ENCODE measurements at regions not wholly inside any gene's neighbourhood (a gene's known extent, or its start where the extent isn't known, plus 50 kb on each side); places are given as distances from the start of the nearest gene placed in this dataset.

DNA sequence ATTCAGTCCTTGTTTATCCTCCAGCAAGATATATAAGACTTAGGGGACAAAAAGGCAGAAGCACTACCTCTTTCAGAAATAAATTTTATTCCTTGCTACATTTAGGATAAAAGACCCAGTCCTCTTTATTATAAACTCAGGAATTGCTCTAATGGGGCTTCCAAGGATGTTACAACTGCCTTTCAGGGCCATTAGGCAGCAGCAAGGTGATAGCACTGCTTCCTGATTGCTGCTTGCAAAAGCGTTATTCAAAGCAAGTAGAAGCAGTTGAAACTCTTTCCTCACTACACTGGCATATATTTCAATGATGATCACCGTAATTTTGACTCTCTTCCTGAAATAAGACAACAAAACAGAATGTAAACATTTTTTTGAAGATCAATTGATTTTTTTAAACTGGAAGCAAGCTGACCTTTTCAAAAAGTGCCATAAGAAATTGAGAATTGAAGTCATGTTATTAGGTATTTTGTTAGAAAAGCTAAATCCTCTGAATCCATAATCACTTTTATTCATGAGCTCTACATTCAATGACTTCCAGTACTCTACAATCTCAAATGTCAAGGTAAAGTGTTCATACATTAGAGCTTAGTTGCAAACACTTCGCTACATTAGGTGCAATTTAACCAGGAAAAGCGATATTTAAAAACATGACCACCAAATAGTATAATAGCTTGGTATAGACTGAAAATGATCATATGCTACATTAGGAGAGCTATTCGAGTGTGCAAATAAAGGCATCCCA, 233.4 kb upstream of the SYT10 start:
- Mint-ChIP-seq H3K27me3 (ENCODE audit: low read depth in 3 of 3) (peaks cover 0 to 2% (median 0%) of the 10 kb centered on the region in 3 donors), H3K36me3 (peaks cover 0 to 5% (median 0%) of the 10 kb centered on the region in 3 donors), H3K27ac (no peak overlapping the region), H3K9me3 (peaks cover 3 to 18% (median 9%) of the 10 kb centered on the region in 6 donors), H3K4me3 (no peak overlapping the region), H3K4me1 (no peaks in the 10 kb centered on the region)
- no peak for DNase-seq

DNA sequence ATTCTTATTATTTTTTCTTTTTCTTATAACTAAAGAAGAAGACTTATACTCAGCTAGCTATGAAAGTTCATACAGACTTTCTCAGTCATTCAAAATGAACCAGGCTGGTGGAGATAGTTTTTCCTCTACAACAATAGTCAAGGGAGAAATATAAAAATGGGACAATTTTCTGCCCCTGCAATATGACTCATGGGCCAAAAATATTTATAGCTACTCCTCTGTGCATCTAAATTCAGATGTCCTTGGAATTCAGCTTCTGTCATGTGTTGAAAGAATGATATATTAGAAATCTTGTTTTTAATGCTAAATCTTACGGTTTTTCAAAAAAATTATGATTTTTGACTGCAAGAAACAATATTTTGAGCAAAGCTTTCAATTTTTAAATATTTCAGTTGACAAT, 237.2 kb upstream of the SYT10 start:
- H3K27me3 Mint-ChIP-seq (ENCODE audit: low read depth in 3 of 3) = peaks cover 0 to 2% (median 0%) of the 10 kb centered on the region in 3 donors
- no peak overlapping the region for H3K4me3 Mint-ChIP-seq
- H3K4me1 Mint-ChIP-seq = no peaks in the 10 kb centered on the region
- no peaks in the 10 kb centered on the region for H3K36me3 Mint-ChIP-seq
- DNase-seq = no peak
- peaks cover 0 to 20% (median 6%) of the 10 kb centered on the region in 6 donors for H3K9me3 Mint-ChIP-seq
- no peak overlapping the region for H3K27ac Mint-ChIP-seq

- Mint-ChIP-seq H3K4me3 (no peak overlapping the region), H3K9me3 (peaks cover 2 to 16% (median 3%) of the 10 kb centered on the region in 6 donors), H3K27ac (no peak overlapping the region), H3K4me1 (no peaks in the 10 kb centered on the region), H3K36me3 (no peaks in the 10 kb centered on the region), H3K27me3 (ENCODE audit: low read depth in 3 of 3) (peaks cover 0 to 2% (median 0%) of the 10 kb centered on the region in 3 donors)
- no peak for DNase-seq
Observed at GRCh38 chr12:33678221-33678964, 238.8 kb upstream of the SYT10 start.

DNA sequence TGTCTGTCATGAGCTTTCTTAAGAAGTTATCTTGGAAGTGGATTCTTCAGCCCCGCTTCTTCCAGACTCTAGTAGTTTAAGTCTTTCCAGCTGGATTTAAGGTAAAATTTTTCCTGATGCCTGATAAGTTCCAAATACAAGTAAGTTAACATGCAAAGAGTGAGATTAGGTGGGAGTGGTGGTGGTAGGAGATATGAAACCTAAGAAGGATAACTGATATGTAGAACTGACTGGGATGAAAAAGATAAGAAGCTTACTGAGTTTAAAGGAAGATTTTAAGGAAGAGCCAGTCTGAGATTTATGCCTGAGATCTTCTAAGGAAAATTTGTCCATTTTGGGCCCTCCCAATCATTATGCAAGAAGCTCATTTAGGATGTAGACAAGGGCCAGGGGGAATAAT, 250.9 kb upstream of the SYT10 start:
- DNase-seq = no peak
- no peaks in the 10 kb centered on the region for H3K36me3 Mint-ChIP-seq
- H3K4me3 Mint-ChIP-seq = no peak overlapping the region
- H3K9me3 Mint-ChIP-seq = peaks cover 6 to 27% (median 12%) of the 10 kb centered on the region in 6 donors
- H3K27ac Mint-ChIP-seq = no peak overlapping the region
- no peaks in the 10 kb centered on the region for H3K4me1 Mint-ChIP-seq
- H3K27me3 Mint-ChIP-seq (ENCODE audit: low read depth in 3 of 3) = peaks cover 0 to 2% (median 0%) of the 10 kb centered on the region in 3 donors

GRCh38 chr12:33703221-33703620, 263.6 kb upstream of the SYT10 start:
- Mint-ChIP-seq H3K4me1 (no peaks in the 10 kb centered on the region), H3K27me3 (ENCODE audit: low read depth in 3 of 3) (no peaks in the 10 kb centered on the region), H3K27ac (no peak overlapping the region), H3K9me3 (peaks cover 3 to 21% (median 7%) of the 10 kb centered on the region in 6 donors), H3K36me3 (no peaks in the 10 kb centered on the region), H3K4me3 (no peak overlapping the region)
- DNase-seq = no peak

DNA sequence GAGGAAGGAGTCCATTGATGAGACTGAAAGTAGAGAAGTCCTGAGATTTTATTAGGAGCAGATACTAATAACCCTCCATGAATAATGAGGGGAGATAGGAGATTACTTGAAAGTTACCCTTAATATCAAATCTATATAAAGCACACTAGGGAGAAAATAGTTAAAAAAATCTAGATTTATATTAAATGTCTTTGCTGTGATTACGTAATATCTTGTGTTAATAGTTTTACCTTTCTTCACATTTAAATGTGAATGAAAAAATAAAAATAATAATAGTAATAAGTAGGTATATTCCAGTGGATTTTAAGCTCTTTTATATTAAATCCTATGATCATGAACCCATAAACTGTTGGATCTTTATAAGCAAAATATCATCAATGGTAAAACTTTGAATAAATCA, 267.3 kb upstream of the SYT10 start:
- DNase-seq = no peak
- Mint-ChIP-seq H3K27ac (no peak overlapping the region), H3K9me3 (peaks cover 0 to 15% (median 4%) of the 10 kb centered on the region in 6 donors), H3K4me1 (no peaks in the 10 kb centered on the region), H3K4me3 (no peak overlapping the region), H3K27me3 (ENCODE audit: low read depth in 3 of 3) (no peaks in the 10 kb centered on the region), H3K36me3 (no peaks in the 10 kb centered on the region)

DNA sequence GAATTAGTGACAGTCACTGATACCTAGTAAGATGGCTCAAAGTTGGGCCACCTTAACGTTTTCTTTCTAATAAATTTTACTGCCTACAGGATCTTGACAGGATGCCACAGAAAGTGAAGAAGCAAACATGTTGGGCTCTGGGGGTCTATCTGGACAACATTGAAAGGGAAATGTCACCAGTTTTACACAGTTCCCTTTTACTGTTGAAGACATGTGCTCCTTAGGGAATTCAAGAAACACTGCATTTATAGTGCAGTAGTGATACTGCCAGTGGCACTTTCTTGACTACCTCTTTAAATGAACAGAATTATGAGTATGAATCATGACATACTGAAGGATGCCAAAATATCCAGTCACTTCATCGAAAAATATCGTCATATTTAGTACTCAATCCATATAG, 269.3 kb upstream of the SYT10 start:
- H3K27ac Mint-ChIP-seq = no peak overlapping the region
- no peaks in the 10 kb centered on the region for H3K27me3 Mint-ChIP-seq (ENCODE audit: low read depth in 3 of 3)
- H3K9me3 Mint-ChIP-seq = peaks cover 5 to 19% (median 7%) of the 10 kb centered on the region in 6 donors
- H3K36me3 Mint-ChIP-seq = no peaks in the 10 kb centered on the region
- DNase-seq = no peak
- no peak overlapping the region for H3K4me3 Mint-ChIP-seq
- no peaks in the 10 kb centered on the region for H3K4me1 Mint-ChIP-seq

DNA sequence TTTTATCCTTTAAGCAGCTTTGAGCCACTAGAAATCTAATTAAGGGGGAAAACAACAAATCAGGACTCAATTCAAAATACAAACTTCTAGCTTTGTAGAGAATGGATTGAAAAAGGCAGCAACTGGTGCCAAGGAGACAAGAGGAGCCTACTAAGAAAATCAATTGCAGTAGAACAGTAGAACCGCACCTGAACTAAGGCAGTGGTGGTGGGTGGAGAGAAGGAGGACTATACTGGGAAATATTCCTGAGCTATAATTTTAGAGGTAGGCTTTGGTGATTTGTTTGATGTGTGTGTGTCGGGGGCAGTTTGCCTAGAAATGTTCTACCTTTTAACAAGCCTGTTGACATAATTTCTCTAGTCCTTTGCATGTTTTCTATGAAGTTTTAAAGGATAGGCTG, 270.9 kb upstream of the SYT10 start:
- DNase-seq = no peak
- Mint-ChIP-seq H3K27ac (no peak overlapping the region), H3K4me3 (no peak overlapping the region), H3K4me1 (no peaks in the 10 kb centered on the region), H3K36me3 (no peaks in the 10 kb centered on the region), H3K27me3 (ENCODE audit: low read depth in 3 of 3) (no peaks in the 10 kb centered on the region), H3K9me3 (peaks cover 0 to 16% (median 5%) of the 10 kb centered on the region in 6 donors)

DNA sequence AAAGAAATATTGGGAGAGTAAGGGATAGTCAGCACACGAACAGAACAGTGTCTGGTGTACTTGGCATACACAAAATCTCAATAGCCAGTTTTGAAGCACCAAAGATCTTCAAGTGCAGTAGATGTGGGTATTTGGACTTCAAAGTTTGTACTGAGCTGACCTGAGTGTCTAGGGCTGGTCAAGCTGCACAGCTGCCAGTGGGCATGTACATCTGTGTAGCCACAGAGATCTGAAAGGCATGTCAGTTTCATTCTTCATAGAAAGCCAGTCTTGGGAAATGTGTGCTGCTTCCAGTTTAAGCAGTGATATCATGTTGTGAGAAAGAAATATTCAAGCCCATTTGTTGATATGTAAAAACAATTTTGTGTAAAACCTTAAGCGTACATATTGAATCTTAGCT, 279.0 kb upstream of the SYT10 start:
- H3K36me3 Mint-ChIP-seq = no peaks in the 10 kb centered on the region
- DNase-seq = no peak
- H3K27ac Mint-ChIP-seq = no peak overlapping the region
- peaks cover 0 to 4% (median 1%) of the 10 kb centered on the region in 3 donors for H3K27me3 Mint-ChIP-seq (ENCODE audit: low read depth in 3 of 3)
- no peaks in the 10 kb centered on the region for H3K4me1 Mint-ChIP-seq
- peaks cover 3 to 27% (median 9%) of the 10 kb centered on the region in 6 donors for H3K9me3 Mint-ChIP-seq
- no peak overlapping the region for H3K4me3 Mint-ChIP-seq

DNA sequence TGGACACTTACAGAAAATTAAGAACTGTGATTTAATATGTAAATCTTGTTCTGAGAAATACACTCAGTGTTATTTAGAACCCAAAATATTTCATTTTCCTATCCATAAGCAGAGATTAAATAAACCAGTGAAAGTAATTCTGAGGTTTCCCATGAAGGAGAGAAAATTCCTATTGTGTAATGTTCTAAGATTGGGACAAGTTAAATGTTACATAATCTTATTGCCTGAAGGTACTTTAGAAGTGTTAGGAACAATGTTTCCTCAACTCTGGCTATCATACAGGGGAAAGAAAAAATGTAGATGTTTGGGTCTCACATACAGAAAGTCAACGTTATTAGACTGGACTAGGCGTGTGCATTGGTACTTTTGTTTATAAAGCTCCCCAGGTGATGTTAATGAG, 281.9 kb upstream of the SYT10 start:
- Mint-ChIP-seq H3K27me3 (ENCODE audit: low read depth in 3 of 3) (peaks cover 0 to 2% (median 1%) of the 10 kb centered on the region in 3 donors), H3K4me1 (no peaks in the 10 kb centered on the region), H3K27ac (no peak overlapping the region), H3K4me3 (no peak overlapping the region), H3K9me3 (peaks cover 6 to 34% (median 14%) of the 10 kb centered on the region in 6 donors), H3K36me3 (no peaks in the 10 kb centered on the region)
- DNase-seq = no peak

GRCh38 chr12:33724867-33725266, 285.2 kb upstream of the SYT10 start:
- Mint-ChIP-seq H3K36me3 (no peaks in the 10 kb centered on the region), H3K27ac (no peak overlapping the region), H3K4me3 (no peak overlapping the region), H3K9me3 (peaks cover 18 to 42% (median 28%) of the 10 kb centered on the region in 6 donors), H3K4me1 (no peaks in the 10 kb centered on the region), H3K27me3 (ENCODE audit: low read depth in 3 of 3) (no peaks in the 10 kb centered on the region)
- DNase-seq = no peak

GRCh38 chr12:33734871-33735270, 287.4 kb upstream of the ALG10 start:
- peaks cover 0 to 6% (median 0%) of the 10 kb centered on the region in 3 donors for H3K36me3 Mint-ChIP-seq
- no peak for DNase-seq
- no peaks in the 10 kb centered on the region for H3K4me1 Mint-ChIP-seq
- H3K4me3 Mint-ChIP-seq = no peak overlapping the region
- H3K27ac Mint-ChIP-seq = no peak overlapping the region
- peaks cover 8 to 40% (median 15%) of the 10 kb centered on the region in 6 donors for H3K9me3 Mint-ChIP-seq
- peaks cover 0 to 1% (median 0%) of the 10 kb centered on the region in 3 donors for H3K27me3 Mint-ChIP-seq (ENCODE audit: low read depth in 3 of 3)

- H3K27me3 Mint-ChIP-seq (ENCODE audit: low read depth in 3 of 3) = no peaks in the 10 kb centered on the region
- peaks cover under 1 to 16% (median 11%) of the 10 kb centered on the region in 6 donors for H3K9me3 Mint-ChIP-seq
- no peaks in the 10 kb centered on the region for H3K36me3 Mint-ChIP-seq
- no peaks in the 10 kb centered on the region for H3K4me1 Mint-ChIP-seq
- no peak overlapping the region for H3K27ac Mint-ChIP-seq
- H3K4me3 Mint-ChIP-seq = no peak overlapping the region
- no peak for DNase-seq
Observed at GRCh38 chr12:33752854-33753253, 269.4 kb upstream of the ALG10 start.

DNA sequence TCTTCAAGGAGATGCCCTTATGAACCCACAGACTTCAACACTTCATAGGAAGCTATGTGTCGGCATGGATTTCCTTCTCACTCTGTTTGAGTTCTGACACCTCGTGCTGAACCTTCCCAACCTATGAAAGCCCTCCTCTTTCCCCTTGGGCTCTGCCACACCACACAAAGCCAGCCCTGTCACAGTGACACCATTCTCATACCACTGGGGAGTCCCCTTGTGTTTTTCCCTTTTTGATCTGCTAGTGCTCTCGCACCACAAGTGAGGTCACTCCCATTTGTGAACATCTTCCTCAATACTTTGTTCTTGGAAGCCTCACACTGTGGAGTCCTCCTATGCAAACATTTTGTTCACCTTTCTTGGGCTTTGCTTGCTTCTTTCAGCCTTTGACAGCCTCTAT, 264.6 kb upstream of the ALG10 start:
- Mint-ChIP-seq H3K27me3 (ENCODE audit: low read depth in 3 of 3) (no peaks in the 10 kb centered on the region), H3K9me3 (peaks cover 4 to 27% (median 15%) of the 10 kb centered on the region in 6 donors)

More for the DNA sequence above, 264.6 kb upstream of the ALG10 start:
- Mint-ChIP-seq H3K4me3 (no peak overlapping the region), H3K27ac (no peak overlapping the region), H3K4me1 (no peaks in the 10 kb centered on the region), H3K36me3 (no peaks in the 10 kb centered on the region)
- no peak for DNase-seq
